Hepatocyte (in vitro differentiated cells): ENCODE measurements at regions not wholly inside any gene's neighbourhood (a gene's known extent, or its start where the extent isn't known, plus 50 kb on each side); places are given as distances from the start of the nearest gene placed in this dataset.
"Not testable (repeated sequence)": the region's sequence is repeated elsewhere in the genome, so short reads cannot be mapped to it uniquely, and the experiment has no call there.

ENCODE experiments used
- DNase-seq: peaks from one replicate; pipeline ENCODE4 v3.0.0-alpha.2; 2016; ENCODE audit warnings: low spot score
- H2AFZ ChIP-seq: fragments of 200-600 bp; sonication (generic); 2 replicates; pipeline ENCODE4 v1.6.0; 2016; ENCODE audit warnings: antibody characterized with exemption, mild to moderate bottlenecking
- H3K27ac ChIP-seq: fragments of 200-600 bp; sonication (generic); 2 replicates; pipeline ENCODE4 v1.5.1; 2016; ENCODE audit warnings: mild to moderate bottlenecking
- H3K27me3 ChIP-seq: fragments of 200-600 bp; sonication (generic); 2 replicates; pipeline ENCODE4 v1.6.1; 2016
- H3K36me3 ChIP-seq: fragments of 200-600 bp; sonication (generic); replicated peaks from 2 replicates; pipeline ENCODE4 v1.5.1; 2016; ENCODE audit warnings: low read depth; ENCODE audit not compliant: insufficient read depth
- H3K4me1 ChIP-seq: fragments of 200-600 bp; sonication (generic); 2 replicates; pipeline ENCODE4 v1.5.1; 2016; ENCODE audit warnings: mild to moderate bottlenecking, moderate library complexity; ENCODE audit not compliant: insufficient read depth
- H3K4me2 ChIP-seq: fragments of 200-600 bp; sonication (generic); 2 replicates; pipeline ENCODE4 v1.6.0; 2016
- H3K4me3 ChIP-seq: fragments of 200-600 bp; sonication (generic); 2 replicates; pipeline ENCODE4 v1.5.1; 2016; ENCODE audit warnings: mild to moderate bottlenecking
- H3K79me2 ChIP-seq: fragments of 200-600 bp; sonication (generic); 2 replicates; pipeline ENCODE4 v1.6.0; 2017; ENCODE audit warnings: mild to moderate bottlenecking
- H3K9me2 ChIP-seq: fragments of 200-600 bp; sonication (generic); replicated peaks from 2 replicates; pipeline ENCODE4 v1.6.0; 2017; ENCODE audit warnings: mild to moderate bottlenecking; ENCODE audit not compliant: insufficient read depth
- H3K9me3 ChIP-seq: fragments of 200-600 bp; sonication (generic); 2 replicates; pipeline ENCODE4 v1.5.1; 2016; ENCODE audit warnings: low read depth, mild to moderate bottlenecking
- H4K20me1 ChIP-seq: fragments of 200-600 bp; sonication (generic); 2 replicates; pipeline ENCODE4 v1.6.0; 2016; ENCODE audit warnings: mild to moderate bottlenecking; ENCODE audit not compliant: insufficient read depth, poor library complexity, severe bottlenecking
- EZH2 ChIP-seq: fragments of 200-600 bp; sonication (generic); IDR thresholded peaks from 2 replicates; pipeline ENCODE4 v1.6.1; 2016; ENCODE audit warnings: antibody characterized with exemption, mild to moderate bottlenecking, borderline replicate concordance
- EZH2phosphoT487 ChIP-seq: fragments of 200-600 bp; sonication (generic); IDR thresholded peaks from one replicate; pipeline ENCODE4 v1.6.1; 2018; ENCODE audit warnings: antibody characterized with exemption, mild to moderate bottlenecking, low read depth, moderate library complexity; ENCODE audit not compliant: unreplicated experiment, severe bottlenecking
- WGBS: methylation state at CpG from one replicate; pipeline ENCODE4 v1.1.6; 2016; ENCODE audit warnings: low lambda C conversion rate; ENCODE audit errors: missing lambda C conversion rate; 5-methylcytosine and 5-hydroxymethylcytosine counted together
- TF ChIP-seq, protein P1 (sequence below): fragments of 200-600 bp; sonication (generic); IDR thresholded peaks from 2 replicates; pipeline ENCODE4 v1.5.1; 2016; ENCODE audit warnings: antibody characterized with exemption, mild to moderate bottlenecking; ENCODE audit not compliant: poor library complexity

DNA sequence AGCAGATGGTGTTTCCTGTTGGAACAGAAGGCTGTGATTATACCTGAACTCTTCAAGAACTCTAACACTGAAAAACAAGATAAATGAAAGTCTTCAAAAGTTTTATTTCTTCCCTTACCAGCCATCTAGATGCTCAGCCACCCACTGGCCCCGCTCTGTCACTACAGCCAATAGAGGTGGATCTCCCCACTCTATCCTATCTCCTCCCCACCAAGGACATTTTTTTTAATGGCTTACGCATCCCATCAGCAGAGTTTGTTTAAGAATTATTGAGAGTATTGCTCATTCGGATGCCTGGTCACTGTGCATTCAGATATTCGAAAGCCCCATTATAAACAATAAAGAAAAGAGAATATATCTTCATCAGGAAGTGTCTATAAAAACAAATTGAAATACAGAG, 159.4 kb downstream of the RASEF start:
- 83% methylated on average over 4 of the region's 4 CpGs for WGBS

DNA sequence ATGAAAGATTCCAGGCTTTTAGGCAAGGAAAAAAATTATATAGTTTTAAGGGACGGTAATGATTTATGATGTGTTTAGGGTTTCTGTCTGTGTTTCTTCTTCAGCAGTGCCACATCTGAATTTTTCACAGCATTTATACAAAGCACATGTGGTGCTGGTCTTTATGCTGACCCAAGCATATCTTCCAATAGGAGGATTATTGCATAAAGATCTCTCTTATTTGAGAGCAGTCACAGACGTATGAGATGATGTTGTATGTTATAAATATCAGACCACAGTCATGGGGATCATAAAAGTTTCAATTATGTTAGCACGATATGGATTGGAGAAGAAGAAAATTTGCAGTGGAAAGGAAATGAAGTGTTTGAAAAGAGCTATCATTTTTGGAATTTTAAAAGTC, 150.9 kb downstream of the RASEF start:
- Histone ChIP-seq H3K4me2 (no peak overlapping the region), H3K9me3 (no peaks in the 10 kb centered on the region), H4K20me1 (no peaks in the 10 kb centered on the region), H3K27me3 (no peaks in the 10 kb centered on the region), H3K79me2 (no peaks in the 10 kb centered on the region), H3K4me1 (no peaks in the 10 kb centered on the region), H3K27ac (no peak overlapping the region), H2AFZ (no peak overlapping the region), H3K4me3 (no peak overlapping the region), H3K36me3 (no peaks in the 10 kb centered on the region), H3K9me2 (no peaks in the 10 kb centered on the region)
- WGBS: 54% methylated on average over 3 of the region's 3 CpGs
- TF ChIP-seq EZH2phosphoT487 (no peak), EZH2 (no peak)
- TF ChIP-seq, protein P1, sequence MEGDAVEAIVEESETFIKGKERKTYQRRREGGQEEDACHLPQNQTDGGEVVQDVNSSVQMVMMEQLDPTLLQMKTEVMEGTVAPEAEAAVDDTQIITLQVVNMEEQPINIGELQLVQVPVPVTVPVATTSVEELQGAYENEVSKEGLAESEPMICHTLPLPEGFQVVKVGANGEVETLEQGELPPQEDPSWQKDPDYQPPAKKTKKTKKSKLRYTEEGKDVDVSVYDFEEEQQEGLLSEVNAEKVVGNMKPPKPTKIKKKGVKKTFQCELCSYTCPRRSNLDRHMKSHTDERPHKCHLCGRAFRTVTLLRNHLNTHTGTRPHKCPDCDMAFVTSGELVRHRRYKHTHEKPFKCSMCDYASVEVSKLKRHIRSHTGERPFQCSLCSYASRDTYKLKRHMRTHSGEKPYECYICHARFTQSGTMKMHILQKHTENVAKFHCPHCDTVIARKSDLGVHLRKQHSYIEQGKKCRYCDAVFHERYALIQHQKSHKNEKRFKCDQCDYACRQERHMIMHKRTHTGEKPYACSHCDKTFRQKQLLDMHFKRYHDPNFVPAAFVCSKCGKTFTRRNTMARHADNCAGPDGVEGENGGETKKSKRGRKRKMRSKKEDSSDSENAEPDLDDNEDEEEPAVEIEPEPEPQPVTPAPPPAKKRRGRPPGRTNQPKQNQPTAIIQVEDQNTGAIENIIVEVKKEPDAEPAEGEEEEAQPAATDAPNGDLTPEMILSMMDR: no peak
- no peak for DNase-seq

More for the DNA sequence above, 159.4 kb downstream of the RASEF start:
- no peak for DNase-seq
- H3K4me2 ChIP-seq: no peak overlapping the region
- no peaks in the 10 kb centered on the region for H3K9me3 ChIP-seq
- no peaks in the 10 kb centered on the region for H3K36me3 ChIP-seq
- no peaks in the 10 kb centered on the region for H3K9me2 ChIP-seq
- H3K27ac ChIP-seq: no peak overlapping the region
- TF ChIP-seq, protein P1: peak; percentile 7
- TF ChIP-seq EZH2: no peak
- no peak for TF ChIP-seq EZH2phosphoT487
- H3K4me3 ChIP-seq: no peak overlapping the region
- no peaks in the 10 kb centered on the region for H4K20me1 ChIP-seq
- no peaks in the 10 kb centered on the region for H3K79me2 ChIP-seq
- no peaks in the 10 kb centered on the region for H3K4me1 ChIP-seq
- H3K27me3 ChIP-seq: no peaks in the 10 kb centered on the region
- no peak overlapping the region for H2AFZ ChIP-seq

DNA sequence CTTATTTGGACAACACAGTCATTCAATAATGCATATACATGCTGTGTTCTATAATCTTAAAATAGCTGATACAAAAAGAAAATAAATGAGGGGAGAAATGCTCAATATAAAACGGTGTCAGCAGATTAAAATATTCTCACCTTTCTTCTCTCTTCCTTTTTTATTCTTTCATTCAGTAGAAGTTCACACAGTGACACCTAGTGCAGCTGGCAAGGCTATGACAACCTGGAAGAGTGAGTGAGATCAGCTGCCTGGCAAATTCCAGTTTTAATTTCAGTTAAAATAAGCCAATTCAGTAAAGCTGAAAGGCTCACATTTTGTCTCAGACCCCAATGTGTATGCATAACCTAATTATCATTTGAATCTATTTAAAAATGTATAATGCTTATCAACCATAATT, 150.3 kb downstream of the RASEF start:
- no peak for DNase-seq
- 42% methylated on average over 1 of the region's 1 CpG for WGBS
- Histone ChIP-seq H3K9me2 (no peaks in the 10 kb centered on the region), H3K27me3 (no peaks in the 10 kb centered on the region), H3K9me3 (no peaks in the 10 kb centered on the region), H3K27ac (no peak overlapping the region), H3K4me1 (no peaks in the 10 kb centered on the region), H3K4me2 (no peak overlapping the region), H3K4me3 (no peak overlapping the region), H3K36me3 (no peaks in the 10 kb centered on the region), H2AFZ (no peak overlapping the region), H4K20me1 (no peaks in the 10 kb centered on the region), H3K79me2 (no peaks in the 10 kb centered on the region)
- TF ChIP-seq, protein P1: peak; percentile 35
- TF ChIP-seq EZH2 (no peak), EZH2phosphoT487 (no peak)

DNA sequence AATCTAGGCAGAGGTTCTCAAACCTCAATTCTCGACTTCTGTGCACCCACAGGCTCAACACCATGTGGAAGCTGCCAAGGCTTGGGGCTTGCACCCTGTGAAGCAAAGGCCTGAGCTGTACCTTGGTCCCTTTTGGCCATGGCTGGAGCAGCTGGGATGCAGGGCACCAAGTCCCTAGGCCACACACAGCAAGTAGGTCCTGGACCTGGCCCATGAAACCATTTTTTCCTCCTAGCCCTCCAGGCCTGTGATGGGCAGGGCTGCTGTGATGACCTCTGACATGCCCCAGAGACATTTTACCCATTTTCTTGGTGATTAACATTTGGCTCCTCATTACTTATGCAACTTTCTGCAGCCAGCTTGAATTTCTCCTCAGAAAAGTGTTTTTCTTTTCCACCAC, 146.7 kb downstream of the RASEF start:
- H3K27me3 ChIP-seq, H3K4me3 ChIP-seq, H3K79me2 ChIP-seq, H3K9me3 ChIP-seq, DNase-seq, H3K27ac ChIP-seq, H4K20me1 ChIP-seq, H3K4me2 ChIP-seq, H3K9me2 ChIP-seq, H3K4me1 ChIP-seq, H3K36me3 ChIP-seq, H2AFZ ChIP-seq: not testable (repeated sequence)
- 75% methylated on average over 1 of the region's 1 CpG for WGBS
